Retina (tissue), 1 donor: ENCODE measurements at regions not wholly inside any gene's neighbourhood (a gene's known extent, or its start where the extent isn't known, plus 50 kb on each side); places are given as distances from the start of the nearest gene placed in this dataset.
"Not testable (repeated sequence)": the region's sequence is repeated elsewhere in the genome, so short reads cannot be mapped to it uniquely, and the experiment has no call there.

Source experiments
- DNase-seq: peaks from one replicate; pipeline ENCODE4 v3.0.0-alpha.2; 2016

GRCh38 chr16:7791028-7791590 lies 458.5 kb downstream of the RBFOX1 start:
- DNase-seq, result no peak

- no peak for DNase-seq
These were observed 442.4 kb downstream of the RBFOX1 start for GRCh38 chr16:7775072-7775488.

- DNase-seq, result no peak
These were observed 440.1 kb downstream of the RBFOX1 start for GRCh38 chr16:7772722-7773121.

- DNase-seq, result not testable (repeated sequence)
These were observed 436.4 kb downstream of the RBFOX1 start for GRCh38 chr16:7769091-7769490.

GRCh38 chr16:7765079-7765550 lies 432.5 kb downstream of the RBFOX1 start:
- DNase-seq, result no peak

- DNase-seq, result no peak
These were observed 430.5 kb downstream of the RBFOX1 start for GRCh38 chr16:7763111-7763510.
